CD4-positive, alpha-beta T cell (primary cell): ENCODE measurements at regions not wholly inside any gene's neighbourhood (a gene's known extent, or its start where the extent isn't known, plus 50 kb on each side); places are given as distances from the start of the nearest gene placed in this dataset.

Experiments
- ATAC-seq: fragments of 200-7000 bp; cut with Tn5 transposase; one replicate; pipeline ENCODE4 v1.10.0; 2022; ENCODE audit warnings: mild to moderate bottlenecking; ENCODE audit not compliant: poor library complexity
- CTCF ChIA-PET: fragments of 350-600 bp; sonication (Branson Sonifier 250); formaldehyde crosslinking; loops from one replicate; lab custom pipeline; 2021; ENCODE audit warnings: antibody characterized with exemption, inconsistent platforms; lab: Charles Lee
- POLR2A ChIA-PET: fragments of 350-600 bp; sonication (Branson Sonifier 250); formaldehyde crosslinking; loops from one replicate; lab custom pipeline; 2021; ENCODE audit warnings: antibody characterized with exemption, inconsistent platforms; lab: Charles Lee
- DNase-seq, 14 experiments: peaks; one replicate each; pipeline ENCODE4 v3.0.0-alpha.2; 2013 to 2020; ENCODE audit warnings: mixed read lengths in 2 of 14
- H3K27ac ChIP-seq, 2 donors: one replicate each; pipeline versions ENCODE4 v1.5.1 to v1.7.0; 2013; ENCODE audit warnings: low read length in 2 of 2, low read depth in 1 of 2, mild to moderate bottlenecking in 1 of 2
- H3K27me3 ChIP-seq, 2 experiments: 1 replicate in 1 of 2; 2 replicates in 1 of 2; pipeline versions ENCODE4 v1.6.1 to v1.7.0; 2013; ENCODE audit warnings: low read length in 2 of 2, control low read depth in 1 of 2, mild to moderate bottlenecking in 1 of 2, moderate library complexity in 1 of 2; ENCODE audit not compliant: insufficient read depth in 2 of 2, control insufficient read depth in 1 of 2
- H3K36me3 ChIP-seq: one replicate; pipeline ENCODE4 v1.6.1; 2013; ENCODE audit warnings: low read length, control low read depth; ENCODE audit not compliant: insufficient read depth
- H3K4me1 ChIP-seq: one replicate; pipeline ENCODE4 v1.6.1; 2013; ENCODE audit warnings: low read length, control low read depth; ENCODE audit not compliant: insufficient read depth
- H3K4me3 ChIP-seq: one replicate; pipeline ENCODE4 v1.5.1; 2013; ENCODE audit warnings: mild to moderate bottlenecking, low read length, moderate library complexity
- H3K9me3 ChIP-seq, 2 experiments: 1 replicate in 1 of 2; 2 replicates in 1 of 2; pipeline versions ENCODE4 v1.6.1 to v1.7.0; 2013; ENCODE audit warnings: low read length in 2 of 2, mild to moderate bottlenecking in 2 of 2, control low read depth in 1 of 2, moderate library complexity in 1 of 2; ENCODE audit not compliant: control insufficient read depth in 1 of 2, insufficient read depth in 1 of 2
- H3K27ac Mint-ChIP-seq: one replicate; pipeline ENCODE4 v1.8.0; 2020; ENCODE audit warnings: mixed read lengths
- H3K27me3 Mint-ChIP-seq: one replicate; pipeline ENCODE4 v1.8.0; 2021; ENCODE audit warnings: mixed read lengths
- H3K36me3 Mint-ChIP-seq: one replicate; pipeline ENCODE4 v1.8.0; 2021; ENCODE audit warnings: low read depth, mixed read lengths
- H3K4me1 Mint-ChIP-seq: one replicate; pipeline ENCODE4 v1.8.0; 2021; ENCODE audit warnings: low read depth, mixed read lengths
- H3K4me3 Mint-ChIP-seq: one replicate; pipeline ENCODE4 v1.8.0; 2020; ENCODE audit warnings: mild to moderate bottlenecking, mixed read lengths
- H3K9me3 Mint-ChIP-seq: one replicate; pipeline ENCODE4 v1.8.0; 2020; ENCODE audit warnings: mixed read lengths
- CTCF ChIP-seq: fragments of 200-600 bp; IDR thresholded peaks from one replicate; pipeline ENCODE4 v1.8.0; 2022; ENCODE audit warnings: antibody characterized with exemption, mild to moderate bottlenecking
- intact Hi-C, 2 experiments: fragments of 100-400 bp; cut with DNase I in 1 of 2; cut with micrococcal nuclease in 1 of 2; formaldehyde crosslinking; loops; one replicate each; pipeline versions ENCODE4 v1.15.1 to v1.9.0; 2023 to 2025; cut with DNase I, micrococcal nuclease

- intact Hi-C loops, result no loop called here
- no peak for TF ChIP-seq CTCF
- no peak overlapping the region for H3K27ac ChIP-seq
- ATAC-seq, result no peak
- Mint-ChIP-seq H3K27ac (no peak overlapping the region), H3K4me3 (no peak overlapping the region), H3K36me3 (no peaks in the 10 kb centered on the region), H3K9me3 (no peaks in the 10 kb centered on the region), H3K4me1 (no peaks in the 10 kb centered on the region), H3K27me3 (no peaks in the 10 kb centered on the region)
- ChIA-PET CTCF (interaction anchor here (0.8 kb wide), 1 partner anchor 10 kb away, joined by 3 read pairs; no protein-coding TSS in a partner anchor), POLR2A (no interaction called here)
- H3K4me1 ChIP-seq, result no peaks in the 10 kb centered on the region
- no peaks in the 10 kb centered on the region for H3K36me3 ChIP-seq
- H3K9me3 ChIP-seq, result peaks cover 8 to 15% of the 10 kb centered on the region in 2 experiments
- H3K27me3 ChIP-seq, result no peaks in the 10 kb centered on the region
- DNase-seq, result no peak
- H3K4me3 ChIP-seq, result no peak overlapping the region
Measured at GRCh38 chr6:133169901-133170300, 71.3 kb upstream of the EYA4 start.

GRCh38 chr6:133170602-133171001, 70.6 kb upstream of the EYA4 start:
- no peak for ATAC-seq
- POLR2A ChIA-PET, result no interaction called here
- no peaks in the 10 kb centered on the region for H3K36me3 ChIP-seq
- H3K4me3 Mint-ChIP-seq, result no peak overlapping the region
- no peaks in the 10 kb centered on the region for H3K27me3 Mint-ChIP-seq
- H3K9me3 Mint-ChIP-seq, result no peaks in the 10 kb centered on the region
- no peak overlapping the region for H3K27ac Mint-ChIP-seq
- intact Hi-C loops, result no loop called here
- H3K4me3 ChIP-seq, result no peak overlapping the region
- H3K36me3 Mint-ChIP-seq, result no peaks in the 10 kb centered on the region
- no peaks in the 10 kb centered on the region for H3K4me1 ChIP-seq
- no peaks in the 10 kb centered on the region for H3K4me1 Mint-ChIP-seq
- no peak for TF ChIP-seq CTCF
- no peak for DNase-seq
- H3K27me3 ChIP-seq, result no peaks in the 10 kb centered on the region
- no peak overlapping the region for H3K27ac ChIP-seq
- H3K9me3 ChIP-seq, result peaks cover 8 to 15% of the 10 kb centered on the region in 2 experiments
- CTCF ChIA-PET, result interaction anchor here (0.8 kb wide), 1 partner anchor 11 kb away, joined by 3 read pairs; no protein-coding TSS in a partner anchor

- Mint-ChIP-seq H3K4me1 (no peaks in the 10 kb centered on the region), H3K9me3 (no peaks in the 10 kb centered on the region), H3K4me3 (no peak overlapping the region), H3K27me3 (no peaks in the 10 kb centered on the region), H3K36me3 (no peaks in the 10 kb centered on the region), H3K27ac (no peak overlapping the region)
- ChIA-PET CTCF (no interaction called here), POLR2A (no interaction called here)
- H3K27ac ChIP-seq, result no peak overlapping the region
- H3K36me3 ChIP-seq, result no peaks in the 10 kb centered on the region
- no peaks in the 10 kb centered on the region for H3K4me1 ChIP-seq
- H3K27me3 ChIP-seq, result no peaks in the 10 kb centered on the region
- no peak for ATAC-seq
- H3K9me3 ChIP-seq, result peaks cover 8 to 15% of the 10 kb centered on the region in 2 experiments
- no peak overlapping the region for H3K4me3 ChIP-seq
- intact Hi-C loops, result no loop called here
- TF ChIP-seq CTCF, result no peak
- no peak for DNase-seq
Measured at GRCh38 chr6:133171989-133172604, 69.1 kb upstream of the EYA4 start.
